SK-N-SH (cell line): ENCODE measurements at regions not wholly inside any gene's neighbourhood (a gene's known extent, or its start where the extent isn't known, plus 50 kb on each side); places are given as distances from the start of the nearest gene placed in this dataset.

Source experiments
- CHD2 ChIP-seq: fragments of 150-350 bp; IDR thresholded peaks from 2 replicates; pipeline ENCODE4 v1.6.1; 2018; ENCODE audit warnings: low read length; ENCODE audit not compliant: partially characterized antibody
- FOXJ3 ChIP-seq: sonication (generic); formaldehyde crosslinking; IDR thresholded peaks from 2 replicates; pipeline ENCODE4 v1.5.1; 2020; ENCODE audit warnings: mild to moderate bottlenecking, missing genetic modification reagents
- RAD21 ChIP-seq: IDR thresholded peaks from 2 replicates; pipeline ENCODE4 v1.6.1; 2012; ENCODE audit warnings: mild to moderate bottlenecking, low read length
- RFX5 ChIP-seq: IDR thresholded peaks from 2 replicates; pipeline ENCODE4 v1.6.1; 2012; ENCODE audit warnings: mild to moderate bottlenecking, improper control_type of control experiment, low read length
- RXRA ChIP-seq: IDR thresholded peaks from 2 replicates; pipeline ENCODE4 v1.4.0; 2012; ENCODE audit warnings: low read depth, mild to moderate bottlenecking, borderline replicate concordance
- SIN3A ChIP-seq: IDR thresholded peaks from 2 replicates; pipeline ENCODE4 v1.6.1; 2012; ENCODE audit warnings: low read depth, mild to moderate bottlenecking, low read length, moderate library complexity, borderline replicate concordance
- TCF12 ChIP-seq: IDR thresholded peaks from 2 replicates; pipeline ENCODE4 v1.4.0; 2012
- TEAD4 ChIP-seq: IDR thresholded peaks from 2 replicates; pipeline ENCODE4 v1.4.0; 2012; ENCODE audit warnings: mild to moderate bottlenecking, borderline replicate concordance; ENCODE audit not compliant: insufficient read depth
- TF ChIP-seq, protein P1 (sequence below): IDR thresholded peaks from 2 replicates; pipeline ENCODE4 v1.6.1; 2012; ENCODE audit warnings: mild to moderate bottlenecking, low read depth, low read length, moderate library complexity
- TF ChIP-seq, protein P2 (sequence below): fragments of 200-600 bp; sonication (generic); IDR thresholded peaks from 2 replicates; pipeline ENCODE4 v1.6.1; 2017; ENCODE audit warnings: antibody characterized with exemption, mild to moderate bottlenecking, moderate library complexity

DNA sequence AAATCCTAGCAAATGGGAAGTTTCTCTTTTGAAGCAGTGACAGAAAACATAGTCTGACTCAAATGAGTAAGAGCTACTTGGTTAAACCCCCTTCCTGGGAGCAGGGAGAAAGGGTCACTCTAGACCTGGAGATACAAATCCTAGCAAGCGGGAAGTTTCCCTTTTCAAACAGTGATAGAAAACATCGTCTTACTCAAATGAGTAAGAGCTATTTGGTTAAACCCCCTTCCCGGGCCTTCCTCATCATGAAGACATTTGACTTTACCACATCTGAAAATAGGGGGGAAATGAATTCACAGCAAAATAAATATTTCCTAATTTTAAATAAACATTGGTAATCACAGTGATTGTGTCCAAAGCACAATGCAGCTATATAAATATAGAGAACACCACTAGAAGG is 79.2 kb downstream of the FOXB1 start:
- TF ChIP-seq, protein P1, sequence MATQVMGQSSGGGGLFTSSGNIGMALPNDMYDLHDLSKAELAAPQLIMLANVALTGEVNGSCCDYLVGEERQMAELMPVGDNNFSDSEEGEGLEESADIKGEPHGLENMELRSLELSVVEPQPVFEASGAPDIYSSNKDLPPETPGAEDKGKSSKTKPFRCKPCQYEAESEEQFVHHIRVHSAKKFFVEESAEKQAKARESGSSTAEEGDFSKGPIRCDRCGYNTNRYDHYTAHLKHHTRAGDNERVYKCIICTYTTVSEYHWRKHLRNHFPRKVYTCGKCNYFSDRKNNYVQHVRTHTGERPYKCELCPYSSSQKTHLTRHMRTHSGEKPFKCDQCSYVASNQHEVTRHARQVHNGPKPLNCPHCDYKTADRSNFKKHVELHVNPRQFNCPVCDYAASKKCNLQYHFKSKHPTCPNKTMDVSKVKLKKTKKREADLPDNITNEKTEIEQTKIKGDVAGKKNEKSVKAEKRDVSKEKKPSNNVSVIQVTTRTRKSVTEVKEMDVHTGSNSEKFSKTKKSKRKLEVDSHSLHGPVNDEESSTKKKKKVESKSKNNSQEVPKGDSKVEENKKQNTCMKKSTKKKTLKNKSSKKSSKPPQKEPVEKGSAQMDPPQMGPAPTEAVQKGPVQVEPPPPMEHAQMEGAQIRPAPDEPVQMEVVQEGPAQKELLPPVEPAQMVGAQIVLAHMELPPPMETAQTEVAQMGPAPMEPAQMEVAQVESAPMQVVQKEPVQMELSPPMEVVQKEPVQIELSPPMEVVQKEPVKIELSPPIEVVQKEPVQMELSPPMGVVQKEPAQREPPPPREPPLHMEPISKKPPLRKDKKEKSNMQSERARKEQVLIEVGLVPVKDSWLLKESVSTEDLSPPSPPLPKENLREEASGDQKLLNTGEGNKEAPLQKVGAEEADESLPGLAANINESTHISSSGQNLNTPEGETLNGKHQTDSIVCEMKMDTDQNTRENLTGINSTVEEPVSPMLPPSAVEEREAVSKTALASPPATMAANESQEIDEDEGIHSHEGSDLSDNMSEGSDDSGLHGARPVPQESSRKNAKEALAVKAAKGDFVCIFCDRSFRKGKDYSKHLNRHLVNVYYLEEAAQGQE, result no peak
- TF ChIP-seq RXRA (no peak), CHD2 (no peak), RAD21 (no peak), FOXJ3 (CRISPR knock-in tag) (no peak), TCF12 (no peak), RFX5 (no peak), TEAD4 (no peak), SIN3A (no peak)
- TF ChIP-seq, protein P2, sequence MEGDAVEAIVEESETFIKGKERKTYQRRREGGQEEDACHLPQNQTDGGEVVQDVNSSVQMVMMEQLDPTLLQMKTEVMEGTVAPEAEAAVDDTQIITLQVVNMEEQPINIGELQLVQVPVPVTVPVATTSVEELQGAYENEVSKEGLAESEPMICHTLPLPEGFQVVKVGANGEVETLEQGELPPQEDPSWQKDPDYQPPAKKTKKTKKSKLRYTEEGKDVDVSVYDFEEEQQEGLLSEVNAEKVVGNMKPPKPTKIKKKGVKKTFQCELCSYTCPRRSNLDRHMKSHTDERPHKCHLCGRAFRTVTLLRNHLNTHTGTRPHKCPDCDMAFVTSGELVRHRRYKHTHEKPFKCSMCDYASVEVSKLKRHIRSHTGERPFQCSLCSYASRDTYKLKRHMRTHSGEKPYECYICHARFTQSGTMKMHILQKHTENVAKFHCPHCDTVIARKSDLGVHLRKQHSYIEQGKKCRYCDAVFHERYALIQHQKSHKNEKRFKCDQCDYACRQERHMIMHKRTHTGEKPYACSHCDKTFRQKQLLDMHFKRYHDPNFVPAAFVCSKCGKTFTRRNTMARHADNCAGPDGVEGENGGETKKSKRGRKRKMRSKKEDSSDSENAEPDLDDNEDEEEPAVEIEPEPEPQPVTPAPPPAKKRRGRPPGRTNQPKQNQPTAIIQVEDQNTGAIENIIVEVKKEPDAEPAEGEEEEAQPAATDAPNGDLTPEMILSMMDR, result no peak
